Coronary artery (tissue), 2 donors: ENCODE measurements at regions not wholly inside any gene's neighbourhood (a gene's known extent, or its start where the extent isn't known, plus 50 kb on each side); places are given as distances from the start of the nearest gene placed in this dataset.

ENCODE experiments used
- DNase-seq: peaks from one replicate; pipeline ENCODE4 v3.0.0-alpha.2; 2017; ENCODE audit warnings: low spot score
- H3K27ac ChIP-seq, 2 donors: fragments of 200-600 bp; sonication (generic); one replicate each; pipeline ENCODE4 v1.5.1; 2016 to 2019
- H3K4me3 ChIP-seq: fragments of 200-600 bp; sonication (generic); 2 replicates; pipeline ENCODE4 v1.5.1; 2016; ENCODE audit warnings: mild to moderate bottlenecking, moderate library complexity
- CTCF ChIP-seq: fragments of 200-600 bp; sonication (generic); IDR thresholded peaks from one replicate; pipeline ENCODE4 v1.5.1; 2019; ENCODE audit warnings: antibody characterized with exemption

GRCh38 chr6:131357501-131357900 is 215.5 kb upstream of the ARG1 start:
- TF ChIP-seq CTCF: no peak
- DNase-seq: no peak
- no peak overlapping the region for H3K4me3 ChIP-seq

GRCh38 chr6:131362070-131362469 is 211.0 kb upstream of the ARG1 start:
- TF ChIP-seq CTCF: no peak
- Histone ChIP-seq H3K4me3 (no peak overlapping the region), H3K27ac (no peak overlapping the region)
- DNase-seq: no peak

More at GRCh38 chr6:131357501-131357900, 215.5 kb upstream of the ARG1 start:
- no peak overlapping the region for H3K27ac ChIP-seq

- DNase-seq: no peak
- H3K4me3 ChIP-seq: no peak overlapping the region
- no peak for TF ChIP-seq CTCF
- H3K27ac ChIP-seq: no peak overlapping the region
Observed at GRCh38 chr6:131362696-131363095, 210.3 kb upstream of the ARG1 start.

- no peak for TF ChIP-seq CTCF
- Histone ChIP-seq H3K27ac (no peak overlapping the region), H3K4me3 (no peak overlapping the region)
- DNase-seq: no peak
Observed at GRCh38 chr6:131363947-131364834, 208.8 kb upstream of the ARG1 start.

- no peak for TF ChIP-seq CTCF
- DNase-seq: no peak
- H3K4me3 ChIP-seq: no peak overlapping the region
- no peak overlapping the region for H3K27ac ChIP-seq
Observed at GRCh38 chr6:131366223-131366622, 206.8 kb upstream of the ARG1 start.

GRCh38 chr6:131367206-131367873 is 205.7 kb upstream of the ARG1 start:
- no peak for TF ChIP-seq CTCF
- no peak for DNase-seq
- Histone ChIP-seq H3K27ac (no peak overlapping the region), H3K4me3 (no peak overlapping the region)
